Spleen (tissue), 7 donors: ENCODE measurements at regions not wholly inside any gene's neighbourhood (a gene's known extent, or its start where the extent isn't known, plus 50 kb on each side); places are given as distances from the start of the nearest gene placed in this dataset.

Experiments
- POLR2A ChIP-seq, 3 donors: fragments of 450-650 bp; IDR thresholded peaks; one replicate each; pipeline ENCODE4 v1.5.1; 2017; ENCODE audit warnings: antibody characterized with exemption in 3 of 3, mild to moderate bottlenecking in 1 of 3
- POLR2AphosphoS5 ChIP-seq, 3 donors: sonication (generic); formaldehyde crosslinking; IDR thresholded peaks; one replicate each; pipeline ENCODE4 v1.5.1; 2017; ENCODE audit warnings: antibody characterized with exemption in 3 of 3
- TF ChIP-seq, protein P1 (sequence below), 11 experiments: fragments of 200-600 bp in 7 of 11; fragments of 450-650 bp in 4 of 11; sonication (generic) in 4 of 11; IDR thresholded peaks in 8 of 11; conservative IDR thresholded peaks in 3 of 11; 1 replicate in 7 of 11; 2 replicates in 4 of 11; pipeline versions ENCODE4 v1.4.0 to v1.8.0; 2016 to 2021; ENCODE audit warnings: antibody characterized with exemption in 11 of 11, inconsistent platforms in 4 of 11, mild to moderate bottlenecking in 1 of 11
- donor health status: DM: no; HTN: no; CAD: no; lungs with moderate emphysema.
- donor health status: DM: no; HTN: no; CAD: no.
- donor health status: DM: no; HTN: no; CAD: no.

DNA sequence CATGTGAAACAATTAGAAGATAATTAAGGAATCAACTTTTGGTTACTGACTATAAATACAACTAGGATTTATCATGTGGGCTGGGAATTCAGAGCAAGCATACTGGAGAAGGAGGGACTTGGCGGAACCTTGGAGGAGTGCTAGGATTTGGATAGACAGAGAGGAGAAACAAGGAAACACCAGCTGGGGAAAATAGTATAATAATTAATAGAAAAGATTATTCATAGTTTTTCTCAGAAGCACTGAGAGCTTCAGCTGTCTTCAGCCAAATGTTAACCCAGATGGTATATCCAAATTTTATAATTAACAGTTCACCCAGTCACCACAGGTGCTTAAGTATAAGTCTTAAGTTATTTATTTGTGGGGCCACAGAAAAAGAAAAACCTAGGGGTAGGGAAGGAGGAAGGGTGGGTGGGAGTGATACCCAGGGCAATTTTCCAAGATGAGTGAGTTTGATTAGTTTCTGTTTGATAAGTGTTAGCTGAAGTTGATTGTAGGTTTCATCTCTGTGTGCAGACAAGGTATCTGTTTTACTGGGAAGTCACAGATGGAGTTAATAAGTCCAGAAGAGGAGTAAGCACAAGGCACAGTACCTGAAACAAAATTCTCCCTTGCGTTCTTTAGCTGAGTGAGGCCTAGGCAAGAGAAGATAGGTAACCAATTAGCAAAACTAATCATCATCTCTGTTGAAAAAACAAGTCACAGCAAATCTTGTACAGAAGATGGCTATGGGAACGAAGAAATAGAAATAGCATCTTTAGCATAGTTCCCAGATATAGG lies 175.5 kb downstream of the TFAP2B start:
- TF ChIP-seq, protein P1, sequence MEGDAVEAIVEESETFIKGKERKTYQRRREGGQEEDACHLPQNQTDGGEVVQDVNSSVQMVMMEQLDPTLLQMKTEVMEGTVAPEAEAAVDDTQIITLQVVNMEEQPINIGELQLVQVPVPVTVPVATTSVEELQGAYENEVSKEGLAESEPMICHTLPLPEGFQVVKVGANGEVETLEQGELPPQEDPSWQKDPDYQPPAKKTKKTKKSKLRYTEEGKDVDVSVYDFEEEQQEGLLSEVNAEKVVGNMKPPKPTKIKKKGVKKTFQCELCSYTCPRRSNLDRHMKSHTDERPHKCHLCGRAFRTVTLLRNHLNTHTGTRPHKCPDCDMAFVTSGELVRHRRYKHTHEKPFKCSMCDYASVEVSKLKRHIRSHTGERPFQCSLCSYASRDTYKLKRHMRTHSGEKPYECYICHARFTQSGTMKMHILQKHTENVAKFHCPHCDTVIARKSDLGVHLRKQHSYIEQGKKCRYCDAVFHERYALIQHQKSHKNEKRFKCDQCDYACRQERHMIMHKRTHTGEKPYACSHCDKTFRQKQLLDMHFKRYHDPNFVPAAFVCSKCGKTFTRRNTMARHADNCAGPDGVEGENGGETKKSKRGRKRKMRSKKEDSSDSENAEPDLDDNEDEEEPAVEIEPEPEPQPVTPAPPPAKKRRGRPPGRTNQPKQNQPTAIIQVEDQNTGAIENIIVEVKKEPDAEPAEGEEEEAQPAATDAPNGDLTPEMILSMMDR (IDR thresholded peaks at IDR 0.05 in 8 of 11, conservative IDR thresholded peaks at IDR 0.05 in 3 of 11) = no peak
- TF ChIP-seq POLR2AphosphoS5 (IDR thresholded peaks at IDR 0.05) (no peak), POLR2A (IDR thresholded peaks at IDR 0.05) (no peak)
